ENCODE measurements at regions not wholly inside any gene's neighbourhood (a gene's known extent, or its start where the extent isn't known, plus 50 kb on each side); places are given as distances from the start of the nearest gene placed in this dataset.

DNA sequence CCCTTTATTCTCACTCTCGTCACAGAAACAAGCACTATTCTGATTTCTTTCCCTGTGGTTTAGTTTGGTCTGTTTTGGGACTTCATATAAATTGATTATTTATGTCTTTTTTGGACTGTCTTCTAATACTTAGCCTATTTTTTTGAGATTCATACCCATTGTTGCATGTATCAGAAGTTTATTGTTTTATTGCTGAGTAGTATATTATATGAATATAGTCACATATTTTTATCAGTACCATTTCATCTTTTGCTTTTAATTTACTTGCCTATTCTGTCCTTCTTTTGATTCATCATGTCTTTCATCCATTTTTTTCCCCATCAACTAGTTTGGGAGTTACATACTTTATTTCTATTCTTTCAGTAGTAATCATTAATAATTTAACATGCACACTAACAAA, 112.0 kb downstream of the ID4 start:
- H3K27me3 ChIP-seq (ENCODE audit: low read length) = peaks cover 30% of the 10 kb centered on the region
- no TSS peak for BruUV-seq (replicated peaks)
- ChIA-PET CTCF (no interaction called here), POLR2A (ENCODE audit: unreplicated experiment) (no interaction called here)
- no peak for TF ChIP-seq EZH2phosphoT487 (IDR thresholded peaks at IDR 0.05; ENCODE audit: borderline replicate concordance, low read length)
- TF ChIP-seq EZH2 (IDR thresholded peaks at IDR 0.05; ENCODE audit: low read length, unreplicated experiment) = no peak
- TF ChIP-seq, protein P1, sequence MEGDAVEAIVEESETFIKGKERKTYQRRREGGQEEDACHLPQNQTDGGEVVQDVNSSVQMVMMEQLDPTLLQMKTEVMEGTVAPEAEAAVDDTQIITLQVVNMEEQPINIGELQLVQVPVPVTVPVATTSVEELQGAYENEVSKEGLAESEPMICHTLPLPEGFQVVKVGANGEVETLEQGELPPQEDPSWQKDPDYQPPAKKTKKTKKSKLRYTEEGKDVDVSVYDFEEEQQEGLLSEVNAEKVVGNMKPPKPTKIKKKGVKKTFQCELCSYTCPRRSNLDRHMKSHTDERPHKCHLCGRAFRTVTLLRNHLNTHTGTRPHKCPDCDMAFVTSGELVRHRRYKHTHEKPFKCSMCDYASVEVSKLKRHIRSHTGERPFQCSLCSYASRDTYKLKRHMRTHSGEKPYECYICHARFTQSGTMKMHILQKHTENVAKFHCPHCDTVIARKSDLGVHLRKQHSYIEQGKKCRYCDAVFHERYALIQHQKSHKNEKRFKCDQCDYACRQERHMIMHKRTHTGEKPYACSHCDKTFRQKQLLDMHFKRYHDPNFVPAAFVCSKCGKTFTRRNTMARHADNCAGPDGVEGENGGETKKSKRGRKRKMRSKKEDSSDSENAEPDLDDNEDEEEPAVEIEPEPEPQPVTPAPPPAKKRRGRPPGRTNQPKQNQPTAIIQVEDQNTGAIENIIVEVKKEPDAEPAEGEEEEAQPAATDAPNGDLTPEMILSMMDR (conservative IDR thresholded peaks at IDR 0.05; ENCODE audit: low read depth, low read length) = no peak
- no peaks in the 10 kb centered on the region for H4K20me1 ChIP-seq (ENCODE audit: low read length)
- H3K9me3 ChIP-seq (ENCODE audit: low read length) = no peaks in the 10 kb centered on the region; the same call in 1 of the 2 replicates
- no peaks in the 10 kb centered on the region for H3K4me1 ChIP-seq (ENCODE audit: insufficient read depth, low read length)
- no peak for ATAC-seq
- H3K27ac ChIP-seq (ENCODE audit: low read length) = no peak overlapping the region
- no peak overlapping the region for H3K4me2 ChIP-seq (ENCODE audit: low read length)
- H3K79me2 ChIP-seq (ENCODE audit: low read length) = no peaks in the 10 kb centered on the region
- no peaks in the 10 kb centered on the region for H3K36me3 ChIP-seq (ENCODE audit: low read depth, low read length)
- H3K9ac ChIP-seq (ENCODE audit: low read length) = no peak overlapping the region
- intact Hi-C loops (cut with micrococcal nuclease) = no loop called here
- H3K9me2 ChIP-seq (replicated peaks; ENCODE audit: low read length) = no peaks in the 10 kb centered on the region
- no peak overlapping the region for H2AFZ ChIP-seq (ENCODE audit: low read length)
- DNase-seq = no peak
- no peaks in the 10 kb centered on the region for H3F3A ChIP-seq (ENCODE audit: low read length, unreplicated experiment)
- H3K4me3 ChIP-seq (ENCODE audit: low read length) = no peak overlapping the region

DNA sequence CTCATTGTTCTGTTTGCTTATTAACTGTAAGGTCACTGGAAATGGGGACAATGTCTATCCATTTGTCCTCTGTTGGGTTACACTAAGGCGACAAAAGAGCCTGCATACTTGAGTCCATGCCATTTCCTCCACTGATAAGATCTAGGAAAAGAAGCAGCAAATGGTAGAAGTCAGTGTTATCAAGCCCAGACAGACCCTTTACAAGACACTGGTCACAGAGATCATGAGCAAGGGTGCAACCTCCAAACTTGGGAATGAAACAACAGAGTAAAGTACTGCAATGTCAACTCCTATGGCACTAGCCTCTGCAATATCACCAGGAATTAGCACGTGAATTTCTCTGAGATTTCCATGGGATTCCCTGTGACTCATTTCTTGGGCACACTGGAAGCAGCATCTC, 126.9 kb downstream of the ID4 start:
- Histone ChIP-seq H3K4me3 (ENCODE audit: low read length) (no peak overlapping the region), H3K27me3 (ENCODE audit: low read length) (peaks cover 73% of the 10 kb centered on the region), H3K9me2 (replicated peaks; ENCODE audit: low read length) (no peaks in the 10 kb centered on the region), H3K9ac (ENCODE audit: low read length) (no peak overlapping the region), H3K36me3 (ENCODE audit: low read depth, low read length) (no peaks in the 10 kb centered on the region), H3K27ac (ENCODE audit: low read length) (no peak overlapping the region), H4K20me1 (ENCODE audit: low read length) (no peaks in the 10 kb centered on the region), H3K4me2 (ENCODE audit: low read length) (no peak overlapping the region), H3F3A (ENCODE audit: low read length, unreplicated experiment) (no peaks in the 10 kb centered on the region), H3K9me3 (ENCODE audit: low read length) (no peaks in the 10 kb centered on the region), H2AFZ (ENCODE audit: low read length) (no peak overlapping the region), H3K79me2 (ENCODE audit: low read length) (no peaks in the 10 kb centered on the region), H3K4me1 (ENCODE audit: insufficient read depth, low read length) (peaks cover 4% of the 10 kb centered on the region; the same call in 1 of the 2 replicates)
- BruUV-seq (replicated peaks) = no TSS peak
- TF ChIP-seq EZH2phosphoT487 (IDR thresholded peaks at IDR 0.05; ENCODE audit: borderline replicate concordance, low read length) = no peak
- TF ChIP-seq, protein P1 (conservative IDR thresholded peaks at IDR 0.05; ENCODE audit: low read depth, low read length) = no peak
- no peak for TF ChIP-seq EZH2 (IDR thresholded peaks at IDR 0.05; ENCODE audit: low read length, unreplicated experiment)
- POLR2A ChIA-PET (ENCODE audit: unreplicated experiment) = no interaction called here
- CTCF ChIA-PET = no interaction called here
- no peak for ATAC-seq
- intact Hi-C loops (cut with micrococcal nuclease) = no loop called here
- no peak for DNase-seq

DNA sequence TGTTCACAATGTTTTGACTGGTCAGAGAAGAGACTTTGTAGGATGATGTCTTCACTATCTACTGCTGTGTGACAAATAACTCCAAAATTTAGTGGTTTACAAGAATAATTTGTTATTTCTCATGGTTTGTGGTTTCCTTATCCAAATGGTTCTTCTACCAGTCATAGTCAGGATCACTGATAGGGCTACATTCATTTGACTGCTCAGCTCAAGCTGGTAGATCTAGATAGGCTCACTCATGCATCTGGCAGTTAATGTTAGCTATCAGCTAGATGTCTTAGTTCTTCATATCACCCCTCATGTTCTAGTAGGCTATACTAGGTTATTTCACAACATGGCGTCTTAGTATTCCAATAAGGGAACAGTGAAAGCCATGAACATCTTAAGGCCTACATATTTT, 131.0 kb downstream of the ID4 start:
- Histone ChIP-seq H3K9ac (ENCODE audit: low read length) (no peak overlapping the region), H3F3A (ENCODE audit: low read length, unreplicated experiment) (no peaks in the 10 kb centered on the region), H3K27me3 (ENCODE audit: low read length) (peaks cover 52% of the 10 kb centered on the region), H3K27ac (ENCODE audit: low read length) (no peak overlapping the region), H3K4me2 (ENCODE audit: low read length) (no peak overlapping the region), H3K9me3 (ENCODE audit: low read length) (no peaks in the 10 kb centered on the region), H2AFZ (ENCODE audit: low read length) (no peak overlapping the region), H3K9me2 (replicated peaks; ENCODE audit: low read length) (no peaks in the 10 kb centered on the region), H3K4me1 (ENCODE audit: insufficient read depth, low read length) (no peaks in the 10 kb centered on the region), H3K36me3 (ENCODE audit: low read depth, low read length) (no peaks in the 10 kb centered on the region), H4K20me1 (ENCODE audit: low read length) (no peaks in the 10 kb centered on the region), H3K79me2 (ENCODE audit: low read length) (no peaks in the 10 kb centered on the region), H3K4me3 (ENCODE audit: low read length) (no peak overlapping the region)
- intact Hi-C loops (cut with micrococcal nuclease) = no loop called here
- no TSS peak for BruUV-seq (replicated peaks)
- ATAC-seq (no peak), DNase-seq (no peak)
- no peak for TF ChIP-seq EZH2 (IDR thresholded peaks at IDR 0.05; ENCODE audit: low read length, unreplicated experiment)
- TF ChIP-seq EZH2phosphoT487 (IDR thresholded peaks at IDR 0.05; ENCODE audit: borderline replicate concordance, low read length) = no peak
- TF ChIP-seq, protein P1 (conservative IDR thresholded peaks at IDR 0.05; ENCODE audit: low read depth, low read length) = no peak
- CTCF ChIA-PET = no interaction called here
- POLR2A ChIA-PET (ENCODE audit: unreplicated experiment) = no interaction called here
